Thyroid gland (tissue), 4 donors: ENCODE measurements at regions not wholly inside any gene's neighbourhood (a gene's known extent, or its start where the extent isn't known, plus 50 kb on each side); places are given as distances from the start of the nearest gene placed in this dataset.

Experiments
- POLR2A ChIP-seq, 2 donors: fragments of 450-650 bp; IDR thresholded peaks; one replicate each; pipeline ENCODE4 v1.6.1; 2017; ENCODE audit warnings: antibody characterized with exemption in 2 of 2, mild to moderate bottlenecking in 2 of 2, moderate library complexity in 1 of 2
- TF ChIP-seq, protein P1 (sequence below), 6 experiments: fragments of 200-600 bp in 3 of 6; fragments of 450-650 bp in 3 of 6; sonication (generic) in 3 of 6; IDR thresholded peaks; one replicate each; pipeline ENCODE4 v1.5.1; 2016 to 2019; ENCODE audit warnings: antibody characterized with exemption in 6 of 6, mild to moderate bottlenecking in 2 of 6, inconsistent platforms in 1 of 6, moderate library complexity in 1 of 6

DNA sequence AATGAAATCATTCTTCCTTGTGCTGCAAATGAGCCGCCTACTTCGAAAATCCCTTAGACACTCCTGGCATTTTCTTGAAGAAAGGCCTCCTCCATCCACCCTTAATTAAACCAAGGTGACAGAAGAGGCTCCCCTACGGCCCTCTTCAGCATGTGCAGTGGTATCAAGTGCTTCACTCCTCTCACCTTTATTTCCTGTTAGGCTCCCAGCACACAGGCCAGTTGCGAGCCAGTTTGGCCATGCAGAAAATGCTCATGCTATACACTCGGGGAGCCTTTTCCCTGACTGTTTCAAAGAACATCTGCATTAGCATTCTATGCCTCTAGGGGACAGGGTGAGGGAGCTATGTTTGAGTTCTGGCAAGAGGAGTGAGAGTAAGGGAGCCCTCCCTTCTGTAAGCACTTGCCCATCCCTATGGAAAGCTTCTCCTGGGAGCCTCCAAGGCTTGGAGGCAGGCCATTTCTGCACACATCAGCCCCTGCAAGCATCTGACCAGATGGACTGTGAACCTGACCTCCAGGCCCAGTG, 291.5 kb downstream of the RPS29 start:
- TF ChIP-seq POLR2A (IDR thresholded peaks at IDR 0.05): no peak
- TF ChIP-seq, protein P1, sequence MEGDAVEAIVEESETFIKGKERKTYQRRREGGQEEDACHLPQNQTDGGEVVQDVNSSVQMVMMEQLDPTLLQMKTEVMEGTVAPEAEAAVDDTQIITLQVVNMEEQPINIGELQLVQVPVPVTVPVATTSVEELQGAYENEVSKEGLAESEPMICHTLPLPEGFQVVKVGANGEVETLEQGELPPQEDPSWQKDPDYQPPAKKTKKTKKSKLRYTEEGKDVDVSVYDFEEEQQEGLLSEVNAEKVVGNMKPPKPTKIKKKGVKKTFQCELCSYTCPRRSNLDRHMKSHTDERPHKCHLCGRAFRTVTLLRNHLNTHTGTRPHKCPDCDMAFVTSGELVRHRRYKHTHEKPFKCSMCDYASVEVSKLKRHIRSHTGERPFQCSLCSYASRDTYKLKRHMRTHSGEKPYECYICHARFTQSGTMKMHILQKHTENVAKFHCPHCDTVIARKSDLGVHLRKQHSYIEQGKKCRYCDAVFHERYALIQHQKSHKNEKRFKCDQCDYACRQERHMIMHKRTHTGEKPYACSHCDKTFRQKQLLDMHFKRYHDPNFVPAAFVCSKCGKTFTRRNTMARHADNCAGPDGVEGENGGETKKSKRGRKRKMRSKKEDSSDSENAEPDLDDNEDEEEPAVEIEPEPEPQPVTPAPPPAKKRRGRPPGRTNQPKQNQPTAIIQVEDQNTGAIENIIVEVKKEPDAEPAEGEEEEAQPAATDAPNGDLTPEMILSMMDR (IDR thresholded peaks at IDR 0.05): no peak
